ENCODE measurements at regions not wholly inside any gene's neighbourhood (a gene's known extent, or its start where the extent isn't known, plus 50 kb on each side); places are given as distances from the start of the nearest gene placed in this dataset.
"Not testable (repeated sequence)": the region's sequence is repeated elsewhere in the genome, so short reads cannot be mapped to it uniquely, and the experiment has no call there.

GRCh38 chr7:35853194-35853593 is 52.3 kb downstream of the SEPTIN7 start:
- H3K27me3 ChIP-seq, H3K27ac ChIP-seq, H3K36me3 ChIP-seq, H3K4me3 ChIP-seq, DNase-seq, H3K9me3 ChIP-seq: not testable (repeated sequence)
- H3K4me1 ChIP-seq, result peaks cover 0 to 12% (median 2%) of the 10 kb centered on the region in 4 donors

GRCh38 chr7:35854311-35854710 is 53.5 kb downstream of the SEPTIN7 start:
- no peak for DNase-seq
- no peak overlapping the region for H3K27ac ChIP-seq
- peaks cover 0 to 12% (median 2%) of the 10 kb centered on the region in 4 donors for H3K4me1 ChIP-seq
- H3K4me3 ChIP-seq, result no peak overlapping the region
- no peaks in the 10 kb centered on the region for H3K27me3 ChIP-seq
- TF ChIP-seq POLR2A (IDR thresholded peaks at IDR 0.05), result no peak
- TF ChIP-seq CTCF (IDR thresholded peaks at IDR 0.05), result no peak
- H3K9me3 ChIP-seq, result no peaks in the 10 kb centered on the region
- H3K36me3 ChIP-seq, result no peaks in the 10 kb centered on the region

GRCh38 chr7:35856175-35856574 is 55.3 kb downstream of the SEPTIN7 start:
- Histone ChIP-seq H3K4me3 (no peak overlapping the region), H3K27me3 (no peaks in the 10 kb centered on the region), H3K9me3 (no peaks in the 10 kb centered on the region), H3K36me3 (no peaks in the 10 kb centered on the region), H3K27ac (no peak overlapping the region), H3K4me1 (peaks cover 0 to 9% (median 0%) of the 10 kb centered on the region in 4 donors)
- DNase-seq, result no peak
- TF ChIP-seq POLR2A (IDR thresholded peaks at IDR 0.05) (no peak), CTCF (IDR thresholded peaks at IDR 0.05) (no peak)

GRCh38 chr7:35860664-35861063 is 59.8 kb downstream of the SEPTIN7 start:
- H3K9me3 ChIP-seq, result no peaks in the 10 kb centered on the region
- H3K27ac ChIP-seq, result no peak overlapping the region
- no peaks in the 10 kb centered on the region for H3K27me3 ChIP-seq
- TF ChIP-seq CTCF (IDR thresholded peaks at IDR 0.05) (no peak), POLR2A (IDR thresholded peaks at IDR 0.05) (no peak)
- H3K4me1 ChIP-seq, result no peaks in the 10 kb centered on the region
- H3K4me3 ChIP-seq, result no peak overlapping the region
- DNase-seq, result no peak
- H3K36me3 ChIP-seq, result peaks cover 0 to 10% (median 0%) of the 10 kb centered on the region in 3 donors

GRCh38 chr7:35865287-35865686 is 64.4 kb downstream of the SEPTIN7 start:
- TF ChIP-seq POLR2A (IDR thresholded peaks at IDR 0.05) (no peak), CTCF (IDR thresholded peaks at IDR 0.05) (no peak)
- no peak for DNase-seq
- H3K27ac ChIP-seq, result no peak overlapping the region

GRCh38 chr7:35866186-35866585 is 65.3 kb downstream of the SEPTIN7 start:
- H3K27ac ChIP-seq, result no peak overlapping the region
- H3K36me3 ChIP-seq, result peaks cover 0 to 10% (median 0%) of the 10 kb centered on the region in 3 donors
- H3K9me3 ChIP-seq, result no peaks in the 10 kb centered on the region
- TF ChIP-seq POLR2A (IDR thresholded peaks at IDR 0.05) (no peak), CTCF (IDR thresholded peaks at IDR 0.05) (no peak)
- H3K4me1 ChIP-seq, result no peaks in the 10 kb centered on the region
- no peak overlapping the region for H3K4me3 ChIP-seq
- no peaks in the 10 kb centered on the region for H3K27me3 ChIP-seq
- no peak for DNase-seq

More at GRCh38 chr7:35865287-35865686, 64.4 kb downstream of the SEPTIN7 start:
- peaks cover 0 to 10% (median 0%) of the 10 kb centered on the region in 3 donors for H3K36me3 ChIP-seq
- no peak overlapping the region for H3K4me3 ChIP-seq
- H3K9me3 ChIP-seq, result no peaks in the 10 kb centered on the region
- H3K4me1 ChIP-seq, result no peaks in the 10 kb centered on the region
- no peaks in the 10 kb centered on the region for H3K27me3 ChIP-seq

- not testable (repeated sequence) for DNase-seq, H3K27ac ChIP-seq
These were observed 68.3 kb downstream of the SEPTIN7 start for GRCh38 chr7:35869117-35869516.

More at GRCh38 chr7:35869117-35869516, 68.3 kb downstream of the SEPTIN7 start:
- not testable (repeated sequence) for H3K4me1 ChIP-seq, H3K9me3 ChIP-seq, H3K4me3 ChIP-seq, H3K27me3 ChIP-seq, H3K36me3 ChIP-seq

All from Peyer's patch (tissue), 4 donors.